ENCODE measurements at regions not wholly inside any gene's neighbourhood (a gene's known extent, or its start where the extent isn't known, plus 50 kb on each side); places are given as distances from the start of the nearest gene placed in this dataset.

GRCh38 chr15:25624504-25625177 is 185.8 kb upstream of the UBE3A start:
- Histone ChIP-seq H3K4me3 (ENCODE audit: low read depth, low read length) (no peak overlapping the region), H3K9ac (ENCODE audit: low read depth, low read length) (no peak overlapping the region), H3K27me3 (ENCODE audit: control insufficient read depth, insufficient read depth, low read length) (no peaks in the 10 kb centered on the region), H3K27ac (ENCODE audit: low read depth, low read length) (no peak overlapping the region), H3K36me3 (ENCODE audit: control insufficient read depth, insufficient read depth, low read length) (no peaks in the 10 kb centered on the region), H3K4me1 (ENCODE audit: control insufficient read depth, insufficient read depth, low read length) (no peaks in the 10 kb centered on the region), H3K9me3 (ENCODE audit: control insufficient read depth, insufficient read depth, low read length) (no peaks in the 10 kb centered on the region)

GRCh38 chr15:25623708-25624107 is 184.9 kb upstream of the UBE3A start:
- Histone ChIP-seq H3K4me1 (ENCODE audit: control insufficient read depth, insufficient read depth, low read length) (no peaks in the 10 kb centered on the region), H3K36me3 (ENCODE audit: control insufficient read depth, insufficient read depth, low read length) (no peaks in the 10 kb centered on the region), H3K4me3 (ENCODE audit: low read depth, low read length) (no peak overlapping the region), H3K9me3 (ENCODE audit: control insufficient read depth, insufficient read depth, low read length) (no peaks in the 10 kb centered on the region), H3K27ac (ENCODE audit: low read depth, low read length) (no peak overlapping the region), H3K27me3 (ENCODE audit: control insufficient read depth, insufficient read depth, low read length) (no peaks in the 10 kb centered on the region), H3K9ac (ENCODE audit: low read depth, low read length) (no peak overlapping the region)

- no peaks in the 10 kb centered on the region for H3K4me1 ChIP-seq (ENCODE audit: control insufficient read depth, insufficient read depth, low read length)
Measured at GRCh38 chr15:25620466-25620865, 181.6 kb upstream of the UBE3A start.

DNA sequence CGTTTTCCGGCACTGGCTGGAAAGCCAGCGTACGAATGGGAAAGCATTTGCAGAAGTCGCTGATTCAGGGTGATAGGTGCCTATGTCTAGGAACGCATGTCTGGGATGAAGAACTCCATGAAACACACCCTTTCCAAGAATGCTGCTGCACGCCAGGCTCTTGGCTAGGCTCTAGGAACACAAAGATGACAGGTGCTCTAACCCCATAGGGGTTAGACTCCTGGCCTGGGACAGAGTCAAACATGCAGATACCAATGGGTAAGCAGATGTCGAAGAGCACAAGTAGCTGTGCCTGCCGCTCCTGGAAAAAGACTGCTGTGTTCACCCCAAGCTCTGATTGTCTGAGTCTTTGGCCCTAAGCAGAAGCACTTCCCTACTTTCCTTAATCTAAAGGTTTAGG is 180.9 kb upstream of the UBE3A start:
- no peaks in the 10 kb centered on the region for H3K27me3 ChIP-seq (ENCODE audit: control insufficient read depth, insufficient read depth, low read length)
- H3K9me3 ChIP-seq (ENCODE audit: control insufficient read depth, insufficient read depth, low read length) = no peaks in the 10 kb centered on the region
- no peak overlapping the region for H3K27ac ChIP-seq (ENCODE audit: low read depth, low read length)
- no peak overlapping the region for H3K4me3 ChIP-seq (ENCODE audit: low read depth, low read length)
- no peak overlapping the region for H3K9ac ChIP-seq (ENCODE audit: low read depth, low read length)
- no peaks in the 10 kb centered on the region for H3K36me3 ChIP-seq (ENCODE audit: control insufficient read depth, insufficient read depth, low read length)
- no peaks in the 10 kb centered on the region for H3K4me1 ChIP-seq (ENCODE audit: control insufficient read depth, insufficient read depth, low read length)

More at GRCh38 chr15:25620466-25620865, 181.6 kb upstream of the UBE3A start:
- no peaks in the 10 kb centered on the region for H3K27me3 ChIP-seq (ENCODE audit: control insufficient read depth, insufficient read depth, low read length)
- no peak overlapping the region for H3K9ac ChIP-seq (ENCODE audit: low read depth, low read length)
- no peak overlapping the region for H3K27ac ChIP-seq (ENCODE audit: low read depth, low read length)
- H3K9me3 ChIP-seq (ENCODE audit: control insufficient read depth, insufficient read depth, low read length) = no peaks in the 10 kb centered on the region
- no peaks in the 10 kb centered on the region for H3K36me3 ChIP-seq (ENCODE audit: control insufficient read depth, insufficient read depth, low read length)
- H3K4me3 ChIP-seq (ENCODE audit: low read depth, low read length) = no peak overlapping the region

GRCh38 chr15:25619076-25619475 is 180.3 kb upstream of the UBE3A start:
- no peak overlapping the region for H3K9ac ChIP-seq (ENCODE audit: low read depth, low read length)
- no peaks in the 10 kb centered on the region for H3K36me3 ChIP-seq (ENCODE audit: control insufficient read depth, insufficient read depth, low read length)
- no peaks in the 10 kb centered on the region for H3K9me3 ChIP-seq (ENCODE audit: control insufficient read depth, insufficient read depth, low read length)
- no peak overlapping the region for H3K4me3 ChIP-seq (ENCODE audit: low read depth, low read length)
- H3K27me3 ChIP-seq (ENCODE audit: control insufficient read depth, insufficient read depth, low read length) = no peaks in the 10 kb centered on the region
- no peak overlapping the region for H3K27ac ChIP-seq (ENCODE audit: low read depth, low read length)
- no peaks in the 10 kb centered on the region for H3K4me1 ChIP-seq (ENCODE audit: control insufficient read depth, insufficient read depth, low read length)

- Histone ChIP-seq H3K4me1 (ENCODE audit: control insufficient read depth, insufficient read depth, low read length) (no peaks in the 10 kb centered on the region), H3K36me3 (ENCODE audit: control insufficient read depth, insufficient read depth, low read length) (no peaks in the 10 kb centered on the region), H3K9me3 (ENCODE audit: control insufficient read depth, insufficient read depth, low read length) (no peaks in the 10 kb centered on the region), H3K4me3 (ENCODE audit: low read depth, low read length) (no peak overlapping the region), H3K27me3 (ENCODE audit: control insufficient read depth, insufficient read depth, low read length) (no peaks in the 10 kb centered on the region), H3K9ac (ENCODE audit: low read depth, low read length) (no peak overlapping the region), H3K27ac (ENCODE audit: low read depth, low read length) (no peak overlapping the region)
Measured at GRCh38 chr15:25618161-25618560, 179.3 kb upstream of the UBE3A start.

DNA sequence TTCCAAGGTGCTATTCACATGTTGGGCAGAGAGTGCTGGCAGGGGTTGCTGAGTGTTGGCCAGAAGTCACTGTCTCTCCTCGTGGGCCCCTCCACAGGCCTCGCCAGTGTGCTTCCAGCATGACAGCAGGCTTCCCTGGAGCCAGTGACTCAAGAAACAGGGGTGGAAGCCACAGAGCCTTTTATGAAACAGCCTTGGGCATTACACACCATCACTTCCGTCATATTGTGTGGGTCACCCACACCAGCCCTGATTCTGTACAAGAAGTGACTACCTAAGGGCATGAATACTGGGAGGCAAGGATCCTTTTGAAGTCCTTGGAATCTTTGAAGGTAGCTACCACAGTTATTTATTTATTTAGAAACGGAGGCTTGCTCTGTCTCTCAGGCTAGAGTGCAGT is 177.6 kb upstream of the UBE3A start:
- Histone ChIP-seq H3K9ac (ENCODE audit: low read depth, low read length) (no peak overlapping the region), H3K9me3 (ENCODE audit: control insufficient read depth, insufficient read depth, low read length) (no peaks in the 10 kb centered on the region), H3K36me3 (ENCODE audit: control insufficient read depth, insufficient read depth, low read length) (no peaks in the 10 kb centered on the region), H3K4me1 (ENCODE audit: control insufficient read depth, insufficient read depth, low read length) (no peaks in the 10 kb centered on the region), H3K27ac (ENCODE audit: low read depth, low read length) (no peak overlapping the region), H3K27me3 (ENCODE audit: control insufficient read depth, insufficient read depth, low read length) (no peaks in the 10 kb centered on the region), H3K4me3 (ENCODE audit: low read depth, low read length) (no peak overlapping the region)

GRCh38 chr15:25613134-25613533 is 174.3 kb upstream of the UBE3A start:
- Histone ChIP-seq H3K27me3 (ENCODE audit: control insufficient read depth, insufficient read depth, low read length) (no peaks in the 10 kb centered on the region), H3K4me1 (ENCODE audit: control insufficient read depth, insufficient read depth, low read length) (no peaks in the 10 kb centered on the region), H3K9ac (ENCODE audit: low read depth, low read length) (no peak overlapping the region), H3K9me3 (ENCODE audit: control insufficient read depth, insufficient read depth, low read length) (no peaks in the 10 kb centered on the region), H3K27ac (ENCODE audit: low read depth, low read length) (no peak overlapping the region), H3K4me3 (ENCODE audit: low read depth, low read length) (no peak overlapping the region), H3K36me3 (ENCODE audit: control insufficient read depth, insufficient read depth, low read length) (no peaks in the 10 kb centered on the region)

- Histone ChIP-seq H3K4me3 (ENCODE audit: low read depth, low read length) (no peak overlapping the region), H3K4me1 (ENCODE audit: control insufficient read depth, insufficient read depth, low read length) (no peaks in the 10 kb centered on the region), H3K9me3 (ENCODE audit: control insufficient read depth, insufficient read depth, low read length) (no peaks in the 10 kb centered on the region), H3K27me3 (ENCODE audit: control insufficient read depth, insufficient read depth, low read length) (no peaks in the 10 kb centered on the region), H3K27ac (ENCODE audit: low read depth, low read length) (no peak overlapping the region), H3K9ac (ENCODE audit: low read depth, low read length) (no peak overlapping the region), H3K36me3 (ENCODE audit: control insufficient read depth, insufficient read depth, low read length) (no peaks in the 10 kb centered on the region)
Measured at GRCh38 chr15:25611603-25612002, 172.8 kb upstream of the UBE3A start.

- Histone ChIP-seq H3K9me3 (ENCODE audit: control insufficient read depth, insufficient read depth, low read length) (no peaks in the 10 kb centered on the region), H3K4me3 (ENCODE audit: low read depth, low read length) (no peak overlapping the region), H3K9ac (ENCODE audit: low read depth, low read length) (no peak overlapping the region), H3K27me3 (ENCODE audit: control insufficient read depth, insufficient read depth, low read length) (no peaks in the 10 kb centered on the region), H3K27ac (ENCODE audit: low read depth, low read length) (no peak overlapping the region), H3K4me1 (ENCODE audit: control insufficient read depth, insufficient read depth, low read length) (no peaks in the 10 kb centered on the region), H3K36me3 (ENCODE audit: control insufficient read depth, insufficient read depth, low read length) (no peaks in the 10 kb centered on the region)
Measured at GRCh38 chr15:25609371-25609770, 170.5 kb upstream of the UBE3A start.

GRCh38 chr15:25608926-25609325 is 170.1 kb upstream of the UBE3A start:
- Histone ChIP-seq H3K9ac (ENCODE audit: low read depth, low read length) (no peak overlapping the region), H3K4me3 (ENCODE audit: low read depth, low read length) (no peak overlapping the region), H3K27ac (ENCODE audit: low read depth, low read length) (no peak overlapping the region), H3K9me3 (ENCODE audit: control insufficient read depth, insufficient read depth, low read length) (no peaks in the 10 kb centered on the region), H3K36me3 (ENCODE audit: control insufficient read depth, insufficient read depth, low read length) (no peaks in the 10 kb centered on the region), H3K27me3 (ENCODE audit: control insufficient read depth, insufficient read depth, low read length) (no peaks in the 10 kb centered on the region), H3K4me1 (ENCODE audit: control insufficient read depth, insufficient read depth, low read length) (no peaks in the 10 kb centered on the region)

Measured in HUES48 (cell line).